ENCODE measurements at regions not wholly inside any gene's neighbourhood (a gene's known extent, or its start where the extent isn't known, plus 50 kb on each side); places are given as distances from the start of the nearest gene placed in this dataset.

GRCh38 chr2:118519511-118519910, 327.9 kb downstream of the EN1 start:
- Histone ChIP-seq H3K27me3 (ENCODE audit: insufficient read depth, low read length) (no peaks in the 10 kb centered on the region), H3K4me2 (ENCODE audit: insufficient read depth, low read length) (no peak overlapping the region)
- no peak for TF ChIP-seq CTCF (IDR thresholded peaks at IDR 0.05; ENCODE audit: extremely low read depth, low read depth, low read length)

GRCh38 chr2:118510807-118511206, 336.6 kb downstream of the EN1 start:
- no peaks in the 10 kb centered on the region for H3K9me3 ChIP-seq (ENCODE audit: low read depth, low read length)

More at GRCh38 chr2:118519511-118519910, 327.9 kb downstream of the EN1 start:
- no peaks in the 10 kb centered on the region for H3K36me3 ChIP-seq (ENCODE audit: insufficient read depth, low read length)
- H3K79me2 ChIP-seq (ENCODE audit: insufficient read depth, low read length) = no peaks in the 10 kb centered on the region
- no peak overlapping the region for H3K27ac ChIP-seq (ENCODE audit: low read depth, low read length)
- H3K4me3 ChIP-seq (ENCODE audit: insufficient read depth, low read length) = no peak overlapping the region
- peaks cover 5% of the 10 kb centered on the region for H3K9me3 ChIP-seq (ENCODE audit: low read depth, low read length)
- no peaks in the 10 kb centered on the region for H3K4me1 ChIP-seq (ENCODE audit: insufficient read depth, low read length)
- H2AFZ ChIP-seq (ENCODE audit: low read length) = no peak overlapping the region
- no peak for DNase-seq (ENCODE audit: insufficient read length, low spot score, missing footprints)
- no peaks in the 10 kb centered on the region for H4K20me1 ChIP-seq (ENCODE audit: insufficient read depth, low read length)

GRCh38 chr2:118509319-118510004, 338.0 kb downstream of the EN1 start:
- H2AFZ ChIP-seq (ENCODE audit: low read length) = no peak overlapping the region
- no peaks in the 10 kb centered on the region for H3K36me3 ChIP-seq (ENCODE audit: insufficient read depth, low read length)
- H3K4me3 ChIP-seq (ENCODE audit: insufficient read depth, low read length) = no peak overlapping the region
- H3K9me3 ChIP-seq (ENCODE audit: low read depth, low read length) = no peaks in the 10 kb centered on the region
- H3K4me1 ChIP-seq (ENCODE audit: insufficient read depth, low read length) = no peaks in the 10 kb centered on the region
- H3K4me2 ChIP-seq (ENCODE audit: insufficient read depth, low read length) = no peak overlapping the region
- no peak for TF ChIP-seq CTCF (IDR thresholded peaks at IDR 0.05; ENCODE audit: extremely low read depth, low read depth, low read length)
- H4K20me1 ChIP-seq (ENCODE audit: insufficient read depth, low read length) = no peaks in the 10 kb centered on the region
- no peaks in the 10 kb centered on the region for H3K79me2 ChIP-seq (ENCODE audit: insufficient read depth, low read length)
- peaks cover 3% of the 10 kb centered on the region for H3K27me3 ChIP-seq (ENCODE audit: insufficient read depth, low read length)
- no peak overlapping the region for H3K27ac ChIP-seq (ENCODE audit: low read depth, low read length)
- DNase-seq (ENCODE audit: insufficient read length, low spot score, missing footprints) = no peak

More at GRCh38 chr2:118510807-118511206, 336.6 kb downstream of the EN1 start:
- no peak for DNase-seq (ENCODE audit: insufficient read length, low spot score, missing footprints)
- Histone ChIP-seq H3K79me2 (ENCODE audit: insufficient read depth, low read length) (no peaks in the 10 kb centered on the region), H3K27me3 (ENCODE audit: insufficient read depth, low read length) (peaks cover 3% of the 10 kb centered on the region), H3K36me3 (ENCODE audit: insufficient read depth, low read length) (no peaks in the 10 kb centered on the region), H3K4me3 (ENCODE audit: insufficient read depth, low read length) (no peak overlapping the region), H3K4me2 (ENCODE audit: insufficient read depth, low read length) (no peak overlapping the region), H3K4me1 (ENCODE audit: insufficient read depth, low read length) (no peaks in the 10 kb centered on the region), H2AFZ (ENCODE audit: low read length) (no peak overlapping the region), H4K20me1 (ENCODE audit: insufficient read depth, low read length) (no peaks in the 10 kb centered on the region), H3K27ac (ENCODE audit: low read depth, low read length) (no peak overlapping the region)
- no peak for TF ChIP-seq CTCF (IDR thresholded peaks at IDR 0.05; ENCODE audit: extremely low read depth, low read depth, low read length)

GRCh38 chr2:118508282-118508681, 339.2 kb downstream of the EN1 start:
- no peaks in the 10 kb centered on the region for H3K4me1 ChIP-seq (ENCODE audit: insufficient read depth, low read length)

More at GRCh38 chr2:118508282-118508681, 339.2 kb downstream of the EN1 start:
- Histone ChIP-seq H3K27ac (ENCODE audit: low read depth, low read length) (no peak overlapping the region), H3K4me3 (ENCODE audit: insufficient read depth, low read length) (no peak overlapping the region), H3K36me3 (ENCODE audit: insufficient read depth, low read length) (no peaks in the 10 kb centered on the region), H2AFZ (ENCODE audit: low read length) (no peak overlapping the region), H3K9me3 (ENCODE audit: low read depth, low read length) (no peaks in the 10 kb centered on the region), H3K79me2 (ENCODE audit: insufficient read depth, low read length) (no peaks in the 10 kb centered on the region), H3K27me3 (ENCODE audit: insufficient read depth, low read length) (peaks cover 3% of the 10 kb centered on the region), H4K20me1 (ENCODE audit: insufficient read depth, low read length) (no peaks in the 10 kb centered on the region), H3K4me2 (ENCODE audit: insufficient read depth, low read length) (no peak overlapping the region)
- DNase-seq (ENCODE audit: insufficient read length, low spot score, missing footprints) = no peak
- no peak for TF ChIP-seq CTCF (IDR thresholded peaks at IDR 0.05; ENCODE audit: extremely low read depth, low read depth, low read length)
